Mesodermal cell (in vitro differentiated cells): ENCODE measurements at regions not wholly inside any gene's neighbourhood (a gene's known extent, or its start where the extent isn't known, plus 50 kb on each side); places are given as distances from the start of the nearest gene placed in this dataset.
"Not testable (repeated sequence)": the region's sequence is repeated elsewhere in the genome, so short reads cannot be mapped to it uniquely, and the experiment has no call there.

Experiments used
- H3K27ac ChIP-seq: 2 replicates; pipeline ENCODE4 v1.7.0; 2013; ENCODE audit warnings: mild to moderate bottlenecking, low read depth, low read length, moderate library complexity; ENCODE audit not compliant: severe bottlenecking
- H3K36me3 ChIP-seq: 2 replicates; pipeline ENCODE4 v1.7.1; 2013; ENCODE audit warnings: mild to moderate bottlenecking, low read length, moderate library complexity; ENCODE audit not compliant: control insufficient read depth, insufficient read depth
- H3K4me1 ChIP-seq: one replicate; pipeline ENCODE4 v1.7.1; 2013; ENCODE audit warnings: mild to moderate bottlenecking, low read length; ENCODE audit not compliant: insufficient read depth, control insufficient read depth, poor library complexity, severe bottlenecking
- H3K4me3 ChIP-seq: 2 replicates; pipeline ENCODE4 v1.7.0; 2013; ENCODE audit warnings: low read length, control low read depth, mild to moderate bottlenecking; ENCODE audit not compliant: insufficient read depth, poor library complexity, severe bottlenecking; ENCODE audit errors: extremely low read depth
- H3K9me3 ChIP-seq: 2 replicates; pipeline ENCODE4 v1.7.1; 2013; ENCODE audit warnings: mild to moderate bottlenecking, low read length, moderate library complexity; ENCODE audit not compliant: control insufficient read depth
- WGBS, 2 experiments: methylation state at CpG; one replicate each; pipeline ENCODE4 v1.1.5; 2013; ENCODE audit warnings: missing lambda C conversion rate in 2 of 2; ENCODE audit not compliant: insufficient coverage in 2 of 2; 5-methylcytosine and 5-hydroxymethylcytosine counted together

DNA sequence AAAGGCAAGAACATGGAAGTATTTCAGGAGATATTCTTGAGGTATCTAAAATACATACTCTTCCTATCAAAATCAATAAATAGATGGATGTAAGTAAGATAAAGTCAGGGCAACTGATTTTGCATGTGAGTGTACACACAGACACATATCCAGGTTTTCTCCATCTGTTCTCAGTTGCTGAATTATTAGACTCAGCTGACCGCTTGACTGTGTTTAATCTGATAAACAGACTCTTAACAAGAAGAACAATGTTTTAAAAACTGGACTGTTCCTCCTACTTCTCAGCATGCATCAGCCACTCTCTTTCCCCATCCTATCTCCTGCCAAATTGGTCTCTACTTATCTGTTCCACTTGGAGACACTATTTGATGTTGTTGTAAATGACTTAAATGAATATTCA lies 73.5 kb downstream of the GOLGA8G start:
- H3K36me3 ChIP-seq, result no peaks in the 10 kb centered on the region
- no peaks in the 10 kb centered on the region for H3K4me1 ChIP-seq
- 86 to 95% methylated on average over 1 of the region's 1 CpG for WGBS, 2 experiments

DNA sequence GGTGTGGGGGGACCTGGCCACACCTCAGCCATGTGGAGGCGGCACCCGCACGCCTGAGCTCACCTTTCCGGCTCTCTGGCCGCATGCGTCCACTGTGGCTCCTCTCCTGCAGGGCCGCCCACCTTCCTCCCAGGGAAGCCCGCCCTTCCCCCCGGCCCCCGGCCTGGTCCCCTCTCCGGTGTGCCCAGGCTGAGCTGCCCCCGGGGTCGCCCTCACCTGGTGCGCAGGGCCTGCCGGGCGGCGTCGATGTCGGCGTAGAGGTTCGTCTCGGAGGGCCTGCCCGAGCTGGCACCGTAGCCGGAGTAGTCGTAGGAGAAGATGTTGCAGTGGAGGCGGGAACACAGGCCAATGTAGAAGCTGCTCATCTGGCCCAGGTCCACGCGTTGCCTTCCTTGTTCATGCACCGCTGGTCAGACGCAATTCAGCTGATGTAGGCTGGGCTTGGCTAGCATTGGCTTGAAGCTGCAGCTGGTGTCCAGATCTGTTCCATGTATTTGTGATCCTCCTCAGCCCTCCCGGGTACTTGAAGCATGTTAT lies 75.3 kb downstream of the GOLGA8G start:
- 92 to 94% methylated on average over 32 of the region's 32 CpGs for WGBS, 2 experiments
- H3K4me3 ChIP-seq, H3K36me3 ChIP-seq, H3K4me1 ChIP-seq, H3K9me3 ChIP-seq, H3K27ac ChIP-seq: not testable (repeated sequence)

More for the DNA sequence above, 73.5 kb downstream of the GOLGA8G start:
- H3K9me3 ChIP-seq, result no peaks in the 10 kb centered on the region
- H3K27ac ChIP-seq, result no peak overlapping the region
- H3K4me3 ChIP-seq, result no peak overlapping the region

- H3K36me3 ChIP-seq, result no peaks in the 10 kb centered on the region
- no peak overlapping the region for H3K4me3 ChIP-seq
- H3K4me1 ChIP-seq, result no peaks in the 10 kb centered on the region
- no peaks in the 10 kb centered on the region for H3K9me3 ChIP-seq
- WGBS, 2 experiments, result 82 to 86% methylated on average over 26 to 30 of the region's 30 CpGs
- H3K27ac ChIP-seq, result no peak overlapping the region
These were observed 76.0 kb downstream of the GOLGA8G start for GRCh38 chr15:28456476-28457395.

- not testable (repeated sequence) for H3K27ac ChIP-seq, H3K4me1 ChIP-seq, H3K9me3 ChIP-seq, H3K4me3 ChIP-seq, H3K36me3 ChIP-seq
- 83 to 90% methylated on average over 19 to 21 of the region's 28 CpGs for WGBS, 2 experiments
These were observed 77.0 kb downstream of the GOLGA8G start for GRCh38 chr15:28455537-28456475.

DNA sequence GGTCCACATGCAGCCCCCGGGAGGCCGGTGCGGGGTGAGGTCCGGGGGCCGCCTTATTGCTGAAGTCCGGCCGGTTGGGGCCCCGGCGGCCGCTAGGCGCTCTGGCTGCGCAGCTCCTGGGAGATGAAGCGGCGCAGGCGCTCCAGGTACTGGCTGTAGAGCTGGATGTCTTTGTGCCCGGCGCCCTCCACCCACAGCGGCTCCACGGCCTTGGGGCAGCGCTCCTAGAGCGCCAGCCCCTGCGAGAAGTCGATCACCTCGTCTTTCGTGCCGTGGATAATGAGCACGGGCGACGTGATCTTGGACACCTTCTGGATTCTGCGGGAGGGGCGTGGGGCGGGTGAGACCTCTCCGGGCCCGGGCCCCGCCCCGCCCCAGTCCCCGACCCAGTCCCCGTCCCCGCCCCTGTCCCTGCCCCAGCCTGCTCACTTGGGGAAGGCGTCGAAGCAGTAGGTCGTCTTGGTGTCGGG lies 76.3 kb downstream of the GOLGA8F start:
- H3K27ac ChIP-seq, H3K4me1 ChIP-seq, H3K36me3 ChIP-seq, H3K9me3 ChIP-seq: not testable (repeated sequence)
- 19% methylated on average over 4 of the region's 43 CpGs; no CpG with 5 or more reads in 1 of the 2 experiments for WGBS, 2 experiments
- H3K4me3 ChIP-seq, result peak overlapping the region; percentile 26
